ENCODE measurements at regions not wholly inside any gene's neighbourhood (a gene's known extent, or its start where the extent isn't known, plus 50 kb on each side); places are given as distances from the start of the nearest gene placed in this dataset.

GRCh38 chr5:72040513-72040912, 66.8 kb upstream of the MAP1B start:
- no peaks in the 10 kb centered on the region for H3F3A ChIP-seq (ENCODE audit: insufficient read depth)
- no peaks in the 10 kb centered on the region for H3K79me2 ChIP-seq (ENCODE audit: insufficient read depth, low read length)
- H4K20me1 ChIP-seq (ENCODE audit: low read depth, low read length) = no peaks in the 10 kb centered on the region
- H3K27me3 ChIP-seq (ENCODE audit: low read length) = no peaks in the 10 kb centered on the region
- H3K4me2 ChIP-seq (ENCODE audit: low read depth, low read length, poor library complexity, severe bottlenecking) = no peak overlapping the region
- no peaks in the 10 kb centered on the region for H3K9me3 ChIP-seq (ENCODE audit: insufficient read depth, low read length)
- no peak overlapping the region for H3K4me3 ChIP-seq (ENCODE audit: insufficient read depth, low read length, poor library complexity, severe bottlenecking)
- H3K9ac ChIP-seq (ENCODE audit: low read length) = no peak overlapping the region
- no peak overlapping the region for H2AFZ ChIP-seq (ENCODE audit: low read depth, low read length, severe bottlenecking)
- no peak overlapping the region for H3K27ac ChIP-seq (ENCODE audit: low read depth, low read length)
- H3K36me3 ChIP-seq (ENCODE audit: low read length) = no peaks in the 10 kb centered on the region
- no peaks in the 10 kb centered on the region for H3K9me2 ChIP-seq (replicated peaks; ENCODE audit: insufficient read depth, low read length)
- no peak for TF ChIP-seq CTCF (IDR thresholded peaks at IDR 0.05; ENCODE audit: insufficient read depth, low read length, poor library complexity, severe bottlenecking)
- TF ChIP-seq EZH2phosphoT487 (conservative IDR thresholded peaks at IDR 0.05; ENCODE audit: low read length) = no peak

- no peak overlapping the region for H3K9ac ChIP-seq (ENCODE audit: low read length)
- H3K79me2 ChIP-seq (ENCODE audit: insufficient read depth, low read length) = no peaks in the 10 kb centered on the region
- H3K9me2 ChIP-seq (replicated peaks; ENCODE audit: insufficient read depth, low read length) = no peaks in the 10 kb centered on the region
- H3K4me2 ChIP-seq (ENCODE audit: low read depth, low read length, poor library complexity, severe bottlenecking) = no peak overlapping the region
- H3K4me3 ChIP-seq (ENCODE audit: insufficient read depth, low read length, poor library complexity, severe bottlenecking) = no peak overlapping the region
- no peak overlapping the region for H2AFZ ChIP-seq (ENCODE audit: low read depth, low read length, severe bottlenecking)
- TF ChIP-seq EZH2phosphoT487 (conservative IDR thresholded peaks at IDR 0.05; ENCODE audit: low read length) (no peak), CTCF (IDR thresholded peaks at IDR 0.05; ENCODE audit: insufficient read depth, low read length, poor library complexity, severe bottlenecking) (no peak)
- no peaks in the 10 kb centered on the region for H3K36me3 ChIP-seq (ENCODE audit: low read length)
- H3K9me3 ChIP-seq (ENCODE audit: insufficient read depth, low read length) = no peaks in the 10 kb centered on the region
- no peak overlapping the region for H3K27ac ChIP-seq (ENCODE audit: low read depth, low read length)
- no peaks in the 10 kb centered on the region for H4K20me1 ChIP-seq (ENCODE audit: low read depth, low read length)
- H3K27me3 ChIP-seq (ENCODE audit: low read length) = no peaks in the 10 kb centered on the region
- H3F3A ChIP-seq (ENCODE audit: insufficient read depth) = no peaks in the 10 kb centered on the region
These were observed 65.6 kb upstream of the MAP1B start for GRCh38 chr5:72041654-72042053.

- Histone ChIP-seq H3K9me3 (ENCODE audit: insufficient read depth, low read length) (no peaks in the 10 kb centered on the region), H3K36me3 (ENCODE audit: low read length) (no peaks in the 10 kb centered on the region), H4K20me1 (ENCODE audit: low read depth, low read length) (no peaks in the 10 kb centered on the region), H3K4me3 (ENCODE audit: insufficient read depth, low read length, poor library complexity, severe bottlenecking) (no peak overlapping the region), H3K9me2 (replicated peaks; ENCODE audit: insufficient read depth, low read length) (no peaks in the 10 kb centered on the region), H3K9ac (ENCODE audit: low read length) (no peak overlapping the region), H3K27ac (ENCODE audit: low read depth, low read length) (no peak overlapping the region), H3K4me2 (ENCODE audit: low read depth, low read length, poor library complexity, severe bottlenecking) (no peak overlapping the region), H3F3A (ENCODE audit: insufficient read depth) (no peaks in the 10 kb centered on the region), H2AFZ (ENCODE audit: low read depth, low read length, severe bottlenecking) (no peak overlapping the region), H3K79me2 (ENCODE audit: insufficient read depth, low read length) (no peaks in the 10 kb centered on the region), H3K27me3 (ENCODE audit: low read length) (no peaks in the 10 kb centered on the region)
- TF ChIP-seq EZH2phosphoT487 (conservative IDR thresholded peaks at IDR 0.05; ENCODE audit: low read length) = no peak
These were observed 65.2 kb upstream of the MAP1B start for GRCh38 chr5:72042097-72042496.

GRCh38 chr5:72045692-72046091, 61.6 kb upstream of the MAP1B start:
- Histone ChIP-seq H3K9me2 (replicated peaks; ENCODE audit: insufficient read depth, low read length) (no peaks in the 10 kb centered on the region), H2AFZ (ENCODE audit: low read depth, low read length, severe bottlenecking) (no peak overlapping the region), H3K4me2 (ENCODE audit: low read depth, low read length, poor library complexity, severe bottlenecking) (no peak overlapping the region), H3K27me3 (ENCODE audit: low read length) (no peaks in the 10 kb centered on the region), H3K36me3 (ENCODE audit: low read length) (no peaks in the 10 kb centered on the region), H3K79me2 (ENCODE audit: insufficient read depth, low read length) (no peaks in the 10 kb centered on the region), H4K20me1 (ENCODE audit: low read depth, low read length) (no peaks in the 10 kb centered on the region), H3K9ac (ENCODE audit: low read length) (no peak overlapping the region), H3F3A (ENCODE audit: insufficient read depth) (no peaks in the 10 kb centered on the region), H3K4me3 (ENCODE audit: insufficient read depth, low read length, poor library complexity, severe bottlenecking) (no peak overlapping the region), H3K27ac (ENCODE audit: low read depth, low read length) (no peak overlapping the region), H3K9me3 (ENCODE audit: insufficient read depth, low read length) (no peaks in the 10 kb centered on the region)
- TF ChIP-seq CTCF (IDR thresholded peaks at IDR 0.05; ENCODE audit: insufficient read depth, low read length, poor library complexity, severe bottlenecking) = no peak
- TF ChIP-seq EZH2phosphoT487 (conservative IDR thresholded peaks at IDR 0.05; ENCODE audit: low read length) = no peak

Measured in SU-DHL-6 (cell line).